Fibroblast of lung (primary cell): ENCODE measurements at regions not wholly inside any gene's neighbourhood (a gene's known extent, or its start where the extent isn't known, plus 50 kb on each side); places are given as distances from the start of the nearest gene placed in this dataset.

ENCODE experiments used
- DNase-seq, 2 donors: peaks; one replicate each; pipeline versions ENCODE4 v3.0.0 to v3.0.0-alpha.2; 2010; ENCODE audit warnings: low read depth in 2 of 2
- H2AFZ ChIP-seq: 2 replicates; pipeline ENCODE4 v1.5.1; 2012; ENCODE audit warnings: low read length, control low read depth, inconsistent platforms
- H3K27ac ChIP-seq: 2 replicates; pipeline ENCODE4 v1.5.1; 2011; ENCODE audit warnings: low read length, control low read depth; ENCODE audit not compliant: insufficient read depth
- H3K27me3 ChIP-seq: 2 replicates; pipeline ENCODE4 v1.5.1; 2011; ENCODE audit warnings: mild to moderate bottlenecking, low read length; ENCODE audit not compliant: control insufficient read depth, insufficient read depth
- H3K36me3 ChIP-seq: 2 replicates; pipeline ENCODE4 v1.5.1; 2011; ENCODE audit warnings: low read length; ENCODE audit not compliant: control insufficient read depth, insufficient read depth
- H3K4me1 ChIP-seq: 2 replicates; pipeline ENCODE4 v1.5.1; 2011; ENCODE audit warnings: low read length; ENCODE audit not compliant: control insufficient read depth, insufficient read depth; ENCODE audit errors: extremely low read depth
- H3K4me2 ChIP-seq: 2 replicates; pipeline ENCODE4 v1.5.1; 2011; ENCODE audit warnings: low read length, control low read depth; ENCODE audit not compliant: insufficient read depth; ENCODE audit errors: extremely low read depth
- H3K4me3 ChIP-seq, 4 experiments: fragments of 200-600 bp in 1 of 4; sonication (generic) in 1 of 4; replicated peaks in 1 of 4; 2 replicates each; pipeline ENCODE4 v1.5.1; 2011 to 2016; ENCODE audit warnings: low read length in 4 of 4, low read depth in 3 of 4, mild to moderate bottlenecking in 3 of 4, control low read depth in 2 of 4, inconsistent platforms in 1 of 4, mixed read lengths in 1 of 4; ENCODE audit not compliant: insufficient read depth in 1 of 4; ENCODE audit errors: control extremely low read depth in 1 of 4
- H3K79me2 ChIP-seq: 2 replicates; pipeline ENCODE4 v1.5.1; 2012; ENCODE audit warnings: mild to moderate bottlenecking, low read length, inconsistent platforms; ENCODE audit not compliant: control insufficient read depth, insufficient read depth
- H3K9ac ChIP-seq: 2 replicates; pipeline ENCODE4 v1.5.1; 2011; ENCODE audit warnings: mild to moderate bottlenecking, low read length, control low read depth; ENCODE audit not compliant: insufficient read depth
- H3K9me3 ChIP-seq: 2 replicates; pipeline ENCODE4 v1.5.1; 2012; ENCODE audit warnings: low read depth, low read length; ENCODE audit not compliant: control insufficient read depth, insufficient read depth
- H4K20me1 ChIP-seq: 2 replicates; pipeline ENCODE4 v1.5.1; 2011; ENCODE audit warnings: low read length; ENCODE audit not compliant: control insufficient read depth, insufficient read depth; ENCODE audit errors: extremely low read depth
- CTCF ChIP-seq, 2 donors: IDR thresholded peaks in 1 of 2; conservative IDR thresholded peaks in 1 of 2; 1 replicate in 1 of 2; 2 replicates in 1 of 2; pipeline ENCODE4 v1.5.1; 2011 to 2012; ENCODE audit warnings: low read length in 2 of 2, control low read depth in 1 of 2, inconsistent platforms in 1 of 2, low read depth in 1 of 2, mild to moderate bottlenecking in 1 of 2
- EZH2 ChIP-seq: IDR thresholded peaks from 2 replicates; pipeline ENCODE4 v1.5.1; 2012; ENCODE audit warnings: low read length, control low read depth, mild to moderate bottlenecking; ENCODE audit errors: missing control alignments

GRCh38 chr6:109265530-109265929 lies 116.7 kb downstream of the CD164 start:
- Histone ChIP-seq H3K27me3 (no peaks in the 10 kb centered on the region), H3K79me2 (no peaks in the 10 kb centered on the region), H3K9me3 (no peaks in the 10 kb centered on the region), H3K4me2 (no peak overlapping the region), H2AFZ (no peak overlapping the region), H4K20me1 (no peaks in the 10 kb centered on the region), H3K27ac (no peak overlapping the region), H3K9ac (no peak overlapping the region), H3K4me1 (peaks cover 2% of the 10 kb centered on the region), H3K4me3 (no peak overlapping the region), H3K36me3 (no peaks in the 10 kb centered on the region)
- TF ChIP-seq CTCF (conservative IDR thresholded peaks at IDR 0.05 in 1 of 2, IDR thresholded peaks at IDR 0.05 in 1 of 2; ENCODE audit: low read depth in 1 of 2, low read length in 2 of 2) = no peak
- no peak for TF ChIP-seq EZH2
- no peak for DNase-seq

GRCh38 chr6:109263873-109264700 lies 118.2 kb downstream of the CD164 start:
- H2AFZ ChIP-seq = no peak overlapping the region
- H4K20me1 ChIP-seq = no peaks in the 10 kb centered on the region
- H3K36me3 ChIP-seq = no peaks in the 10 kb centered on the region
- DNase-seq = no peak
- no peak overlapping the region for H3K4me3 ChIP-seq
- H3K27ac ChIP-seq = no peak overlapping the region
- H3K9ac ChIP-seq = no peak overlapping the region
- no peak for TF ChIP-seq EZH2
- no peak for TF ChIP-seq CTCF (conservative IDR thresholded peaks at IDR 0.05 in 1 of 2, IDR thresholded peaks at IDR 0.05 in 1 of 2; ENCODE audit: low read depth in 1 of 2, low read length in 2 of 2)
- no peak overlapping the region for H3K4me2 ChIP-seq
- no peaks in the 10 kb centered on the region for H3K9me3 ChIP-seq
- H3K27me3 ChIP-seq = no peaks in the 10 kb centered on the region
- H3K4me1 ChIP-seq = peaks cover 2% of the 10 kb centered on the region
- no peaks in the 10 kb centered on the region for H3K79me2 ChIP-seq

GRCh38 chr6:109262261-109262660 lies 120.0 kb downstream of the CD164 start:
- no peaks in the 10 kb centered on the region for H4K20me1 ChIP-seq
- TF ChIP-seq CTCF (conservative IDR thresholded peaks at IDR 0.05 in 1 of 2, IDR thresholded peaks at IDR 0.05 in 1 of 2; ENCODE audit: low read depth in 1 of 2, low read length in 2 of 2) (no peak), EZH2 (no peak)

More at GRCh38 chr6:109262261-109262660, 120.0 kb downstream of the CD164 start:
- Histone ChIP-seq H2AFZ (no peak overlapping the region), H3K79me2 (no peaks in the 10 kb centered on the region), H3K27ac (no peak overlapping the region), H3K9me3 (no peaks in the 10 kb centered on the region), H3K9ac (no peak overlapping the region), H3K36me3 (no peaks in the 10 kb centered on the region), H3K4me1 (peaks cover 2% of the 10 kb centered on the region), H3K4me2 (no peak overlapping the region), H3K4me3 (no peak overlapping the region), H3K27me3 (no peaks in the 10 kb centered on the region)
- no peak for DNase-seq
